ENCODE measurements at regions not wholly inside any gene's neighbourhood (a gene's known extent, or its start where the extent isn't known, plus 50 kb on each side); places are given as distances from the start of the nearest gene placed in this dataset.
"Not testable (repeated sequence)": the region's sequence is repeated elsewhere in the genome, so short reads cannot be mapped to it uniquely, and the experiment has no call there.

- DNase-seq = no peak
These were observed 101.4 kb upstream of the ARHGAP42 start for GRCh38 chr11:100585728-100586127.

GRCh38 chr11:100586361-100587101 is 100.6 kb upstream of the ARHGAP42 start:
- DNase-seq = no peak

- DNase-seq = no peak
These were observed 94.3 kb upstream of the ARHGAP42 start for GRCh38 chr11:100592619-100593260.

- no peak for DNase-seq
These were observed 93.8 kb upstream of the ARHGAP42 start for GRCh38 chr11:100593291-100593690.

- DNase-seq = no peak
These were observed 92.8 kb upstream of the ARHGAP42 start for GRCh38 chr11:100594320-100594719.

GRCh38 chr11:100600941-100601340 is 86.1 kb upstream of the ARHGAP42 start:
- no peak for DNase-seq

- no peak for DNase-seq
These were observed 84.4 kb upstream of the ARHGAP42 start for GRCh38 chr11:100602716-100603115.

- not testable (repeated sequence) for DNase-seq
These were observed 79.3 kb upstream of the ARHGAP42 start for GRCh38 chr11:100607761-100608160.

- no peak for DNase-seq
These were observed 74.3 kb upstream of the ARHGAP42 start for GRCh38 chr11:100612766-100613165.

- DNase-seq = no peak
These were observed 68.2 kb upstream of the ARHGAP42 start for GRCh38 chr11:100618914-100619313.

- DNase-seq = no peak
These were observed 67.6 kb upstream of the ARHGAP42 start for GRCh38 chr11:100619484-100619883.

- DNase-seq = no peak
These were observed 64.7 kb upstream of the ARHGAP42 start for GRCh38 chr11:100622404-100622803.

- DNase-seq = no peak
These were observed 62.7 kb upstream of the ARHGAP42 start for GRCh38 chr11:100624346-100624745.

- DNase-seq = no peak
These were observed 62.0 kb upstream of the ARHGAP42 start for GRCh38 chr11:100625041-100625440.

- no peak for DNase-seq
These were observed 57.4 kb upstream of the ARHGAP42 start for GRCh38 chr11:100629671-100630070.

- no peak for DNase-seq
These were observed 56.2 kb upstream of the ARHGAP42 start for GRCh38 chr11:100630898-100631297.

- DNase-seq = no peak
These were observed 55.8 kb upstream of the ARHGAP42 start for GRCh38 chr11:100631316-100631715.

GRCh38 chr11:100632941-100633452 is 54.1 kb upstream of the ARHGAP42 start:
- DNase-seq = no peak

GRCh38 chr11:100635194-100635593 is 51.9 kb upstream of the ARHGAP42 start:
- DNase-seq = no peak

- no peak for DNase-seq
These were observed 50.6 kb upstream of the ARHGAP42 start for GRCh38 chr11:100636536-100636935.
